CD4-positive, alpha-beta T cell (primary cell): ENCODE measurements at regions not wholly inside any gene's neighbourhood (a gene's known extent, or its start where the extent isn't known, plus 50 kb on each side); places are given as distances from the start of the nearest gene placed in this dataset.

ENCODE experiments used
- ATAC-seq: fragments of 200-7000 bp; cut with Tn5 transposase; one replicate; pipeline ENCODE4 v1.10.0; 2022; ENCODE audit warnings: mild to moderate bottlenecking; ENCODE audit not compliant: poor library complexity
- CTCF ChIA-PET: fragments of 350-600 bp; sonication (Branson Sonifier 250); formaldehyde crosslinking; loops from one replicate; lab custom pipeline; 2021; ENCODE audit warnings: antibody characterized with exemption, inconsistent platforms; lab: Charles Lee
- POLR2A ChIA-PET: fragments of 350-600 bp; sonication (Branson Sonifier 250); formaldehyde crosslinking; loops from one replicate; lab custom pipeline; 2021; ENCODE audit warnings: antibody characterized with exemption, inconsistent platforms; lab: Charles Lee
- DNase-seq, 14 experiments: peaks; one replicate each; pipeline ENCODE4 v3.0.0-alpha.2; 2013 to 2020; ENCODE audit warnings: mixed read lengths in 2 of 14
- H3K27ac ChIP-seq, 2 donors: one replicate each; pipeline versions ENCODE4 v1.5.1 to v1.7.0; 2013; ENCODE audit warnings: low read length in 2 of 2, low read depth in 1 of 2, mild to moderate bottlenecking in 1 of 2
- H3K27me3 ChIP-seq, 2 experiments: 1 replicate in 1 of 2; 2 replicates in 1 of 2; pipeline versions ENCODE4 v1.6.1 to v1.7.0; 2013; ENCODE audit warnings: low read length in 2 of 2, control low read depth in 1 of 2, mild to moderate bottlenecking in 1 of 2, moderate library complexity in 1 of 2; ENCODE audit not compliant: insufficient read depth in 2 of 2, control insufficient read depth in 1 of 2
- H3K36me3 ChIP-seq: one replicate; pipeline ENCODE4 v1.6.1; 2013; ENCODE audit warnings: low read length, control low read depth; ENCODE audit not compliant: insufficient read depth
- H3K4me1 ChIP-seq: one replicate; pipeline ENCODE4 v1.6.1; 2013; ENCODE audit warnings: low read length, control low read depth; ENCODE audit not compliant: insufficient read depth
- H3K4me3 ChIP-seq: one replicate; pipeline ENCODE4 v1.5.1; 2013; ENCODE audit warnings: mild to moderate bottlenecking, low read length, moderate library complexity
- H3K9me3 ChIP-seq, 2 experiments: 1 replicate in 1 of 2; 2 replicates in 1 of 2; pipeline versions ENCODE4 v1.6.1 to v1.7.0; 2013; ENCODE audit warnings: low read length in 2 of 2, mild to moderate bottlenecking in 2 of 2, control low read depth in 1 of 2, moderate library complexity in 1 of 2; ENCODE audit not compliant: control insufficient read depth in 1 of 2, insufficient read depth in 1 of 2
- H3K27ac Mint-ChIP-seq: one replicate; pipeline ENCODE4 v1.8.0; 2020; ENCODE audit warnings: mixed read lengths
- H3K27me3 Mint-ChIP-seq: one replicate; pipeline ENCODE4 v1.8.0; 2021; ENCODE audit warnings: mixed read lengths
- H3K36me3 Mint-ChIP-seq: one replicate; pipeline ENCODE4 v1.8.0; 2021; ENCODE audit warnings: low read depth, mixed read lengths
- H3K4me1 Mint-ChIP-seq: one replicate; pipeline ENCODE4 v1.8.0; 2021; ENCODE audit warnings: low read depth, mixed read lengths
- H3K4me3 Mint-ChIP-seq: one replicate; pipeline ENCODE4 v1.8.0; 2020; ENCODE audit warnings: mild to moderate bottlenecking, mixed read lengths
- H3K9me3 Mint-ChIP-seq: one replicate; pipeline ENCODE4 v1.8.0; 2020; ENCODE audit warnings: mixed read lengths
- intact Hi-C, 2 experiments: fragments of 100-400 bp; cut with DNase I in 1 of 2; cut with micrococcal nuclease in 1 of 2; formaldehyde crosslinking; loops; one replicate each; pipeline versions ENCODE4 v1.15.1 to v1.9.0; 2023 to 2025; cut with DNase I, micrococcal nuclease
- TF ChIP-seq, protein P1 (sequence below): fragments of 200-600 bp; IDR thresholded peaks from one replicate; pipeline ENCODE4 v1.8.0; 2022; ENCODE audit warnings: antibody characterized with exemption, mild to moderate bottlenecking

DNA sequence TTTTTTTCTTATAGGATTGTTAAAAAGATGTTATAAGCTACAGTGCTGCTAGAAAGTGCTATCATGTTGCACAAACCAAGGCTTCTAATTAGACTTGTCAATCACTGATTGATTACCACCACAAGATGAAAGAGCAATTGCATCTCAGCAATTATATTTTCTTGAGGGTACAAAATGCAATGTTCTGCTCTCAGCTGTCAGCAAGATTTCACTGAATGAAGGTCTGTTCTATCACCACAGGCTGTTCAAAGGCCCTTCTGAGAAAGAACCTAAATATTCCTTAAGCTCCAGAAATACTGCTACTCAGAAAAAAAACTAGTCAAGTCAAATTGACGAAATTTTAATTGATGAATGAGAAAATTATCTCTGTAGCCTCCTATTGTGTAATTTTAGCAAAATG is 301.9 kb upstream of the KYNU start:
- intact Hi-C loops, result no loop called here
- H3K4me3 Mint-ChIP-seq, result no peak overlapping the region
- no peak overlapping the region for H3K4me3 ChIP-seq

DNA sequence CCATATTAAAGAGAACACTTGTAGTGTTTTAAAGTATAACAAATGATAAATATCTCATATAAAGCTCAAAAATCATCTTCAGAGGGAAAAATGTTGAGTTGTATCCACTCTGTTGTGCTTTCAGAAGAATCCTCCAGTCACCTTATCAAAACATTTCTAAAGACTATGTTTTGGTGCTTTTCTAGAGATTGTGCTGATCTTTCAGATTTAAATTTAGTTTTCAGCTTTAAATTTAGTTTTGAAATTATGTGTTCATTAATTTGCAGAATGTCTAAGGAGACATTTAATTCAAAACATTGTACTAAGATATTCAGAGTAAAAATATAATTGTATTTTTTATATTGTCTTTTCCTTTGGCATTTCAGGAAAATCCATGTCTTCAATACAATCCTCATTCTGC is 303.1 kb upstream of the KYNU start:
- H3K36me3 Mint-ChIP-seq, result no peaks in the 10 kb centered on the region
- H3K4me1 Mint-ChIP-seq, result no peaks in the 10 kb centered on the region
- no peaks in the 10 kb centered on the region for H3K9me3 Mint-ChIP-seq
- no peak for ATAC-seq
- POLR2A ChIA-PET, result no interaction called here
- H3K27ac ChIP-seq, result no peak overlapping the region
- no peak overlapping the region for H3K4me3 Mint-ChIP-seq
- H3K9me3 ChIP-seq, result no peaks in the 10 kb centered on the region
- H3K36me3 ChIP-seq, result no peaks in the 10 kb centered on the region
- no peak overlapping the region for H3K27ac Mint-ChIP-seq
- no peaks in the 10 kb centered on the region for H3K27me3 ChIP-seq
- no peaks in the 10 kb centered on the region for H3K27me3 Mint-ChIP-seq
- no peak overlapping the region for H3K4me3 ChIP-seq
- intact Hi-C loops, result no loop called here
- no peaks in the 10 kb centered on the region for H3K4me1 ChIP-seq
- no peak for DNase-seq
- TF ChIP-seq, protein P1, sequence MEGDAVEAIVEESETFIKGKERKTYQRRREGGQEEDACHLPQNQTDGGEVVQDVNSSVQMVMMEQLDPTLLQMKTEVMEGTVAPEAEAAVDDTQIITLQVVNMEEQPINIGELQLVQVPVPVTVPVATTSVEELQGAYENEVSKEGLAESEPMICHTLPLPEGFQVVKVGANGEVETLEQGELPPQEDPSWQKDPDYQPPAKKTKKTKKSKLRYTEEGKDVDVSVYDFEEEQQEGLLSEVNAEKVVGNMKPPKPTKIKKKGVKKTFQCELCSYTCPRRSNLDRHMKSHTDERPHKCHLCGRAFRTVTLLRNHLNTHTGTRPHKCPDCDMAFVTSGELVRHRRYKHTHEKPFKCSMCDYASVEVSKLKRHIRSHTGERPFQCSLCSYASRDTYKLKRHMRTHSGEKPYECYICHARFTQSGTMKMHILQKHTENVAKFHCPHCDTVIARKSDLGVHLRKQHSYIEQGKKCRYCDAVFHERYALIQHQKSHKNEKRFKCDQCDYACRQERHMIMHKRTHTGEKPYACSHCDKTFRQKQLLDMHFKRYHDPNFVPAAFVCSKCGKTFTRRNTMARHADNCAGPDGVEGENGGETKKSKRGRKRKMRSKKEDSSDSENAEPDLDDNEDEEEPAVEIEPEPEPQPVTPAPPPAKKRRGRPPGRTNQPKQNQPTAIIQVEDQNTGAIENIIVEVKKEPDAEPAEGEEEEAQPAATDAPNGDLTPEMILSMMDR, result no peak
- CTCF ChIA-PET, result no interaction called here

More for the DNA sequence above, 301.9 kb upstream of the KYNU start:
- Mint-ChIP-seq H3K27ac (no peak overlapping the region), H3K36me3 (no peaks in the 10 kb centered on the region), H3K9me3 (no peaks in the 10 kb centered on the region), H3K27me3 (no peaks in the 10 kb centered on the region), H3K4me1 (no peaks in the 10 kb centered on the region)
- no peak for ATAC-seq
- POLR2A ChIA-PET, result interaction anchor here (0.6 kb wide), 1 partner anchor 19 kb away, joined by 3 read pairs; no protein-coding TSS in a partner anchor
- no peaks in the 10 kb centered on the region for H3K27me3 ChIP-seq
- CTCF ChIA-PET, result no interaction called here
- H3K36me3 ChIP-seq, result no peaks in the 10 kb centered on the region
- H3K27ac ChIP-seq, result no peak overlapping the region
- no peaks in the 10 kb centered on the region for H3K4me1 ChIP-seq
- peaks cover 0 to 4% of the 10 kb centered on the region in 2 experiments for H3K9me3 ChIP-seq
- no peak for DNase-seq
- TF ChIP-seq, protein P1, result no peak

DNA sequence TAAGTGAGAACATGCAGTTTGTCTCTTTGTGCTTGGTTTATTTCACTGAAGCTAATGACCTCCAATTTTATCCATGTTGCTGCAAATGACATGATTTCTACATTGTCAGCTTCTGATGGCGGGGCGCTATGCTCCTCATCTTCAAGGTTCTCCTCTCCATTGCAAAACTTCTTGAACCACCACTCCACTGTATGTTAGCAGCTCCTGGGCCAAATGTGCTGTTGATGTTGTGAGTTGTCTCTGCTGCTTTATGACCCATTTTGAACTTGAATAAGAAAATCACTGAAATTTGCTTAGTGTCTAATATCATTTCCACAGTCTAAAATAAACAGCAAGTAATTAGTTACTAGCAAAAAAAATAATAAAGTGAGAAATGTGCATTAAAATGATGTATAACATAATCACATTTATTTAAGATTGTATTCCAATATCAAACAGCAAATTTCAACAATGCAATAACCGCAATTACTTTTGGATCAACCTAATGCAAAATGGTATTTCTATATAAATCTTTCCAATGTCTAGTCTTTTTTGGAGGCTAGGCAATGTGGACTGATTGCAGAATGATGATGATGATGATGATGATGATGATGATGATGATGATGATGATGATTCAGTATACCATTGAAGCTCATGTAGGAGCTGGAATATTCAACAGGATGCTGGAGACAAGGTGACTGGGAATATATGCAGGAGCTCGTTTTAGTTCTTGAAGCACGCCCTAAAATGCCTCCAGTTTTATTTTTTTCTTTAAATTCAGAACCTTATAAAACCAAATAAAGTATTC is 304.9 kb upstream of the KYNU start:
- Mint-ChIP-seq H3K4me3 (no peak overlapping the region), H3K36me3 (no peaks in the 10 kb centered on the region), H3K4me1 (no peaks in the 10 kb centered on the region), H3K27ac (no peak overlapping the region), H3K9me3 (no peaks in the 10 kb centered on the region), H3K27me3 (no peaks in the 10 kb centered on the region)
- Histone ChIP-seq H3K9me3 (no peaks in the 10 kb centered on the region), H3K27ac (no peak overlapping the region), H3K4me1 (no peaks in the 10 kb centered on the region), H3K27me3 (no peaks in the 10 kb centered on the region), H3K4me3 (no peak overlapping the region), H3K36me3 (no peaks in the 10 kb centered on the region)
- TF ChIP-seq, protein P1, result no peak
- no peak for ATAC-seq
- ChIA-PET CTCF (no interaction called here), POLR2A (no interaction called here)
- intact Hi-C loops, result no loop called here
- DNase-seq, result no peak
